ENCODE measurements at regions not wholly inside any gene's neighbourhood (a gene's known extent, or its start where the extent isn't known, plus 50 kb on each side); places are given as distances from the start of the nearest gene placed in this dataset.

DNA sequence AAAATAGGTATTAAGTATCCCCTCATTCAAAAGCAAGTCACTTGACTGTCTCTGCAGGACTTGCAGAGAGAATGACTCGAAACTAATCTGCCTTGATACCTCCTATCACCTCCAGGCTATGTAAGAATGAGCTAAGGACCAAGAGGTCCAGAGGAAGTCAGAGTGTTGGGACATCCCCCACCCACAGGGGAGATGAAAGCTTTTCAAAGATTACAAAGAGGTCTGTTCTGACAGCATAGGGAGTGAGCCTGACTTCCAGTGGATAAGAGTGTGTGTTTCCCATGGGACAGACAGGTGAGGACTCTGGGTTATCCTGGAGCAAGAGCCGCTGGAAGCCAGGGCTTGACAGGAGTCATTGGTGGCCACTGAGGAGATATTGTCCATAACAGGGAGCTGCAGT, 85.0 kb upstream of the TACR1 start:
- H3K36me3 Mint-ChIP-seq (ENCODE audit: low read depth), result no peaks in the 10 kb centered on the region
- Histone ChIP-seq H3F3A (replicated peaks; ENCODE audit: low read depth) (no peaks in the 10 kb centered on the region), H3K4me1 (ENCODE audit: insufficient read depth) (no peaks in the 10 kb centered on the region), H3K4me3 (no peak overlapping the region), H3K27me3 (ENCODE audit: insufficient read depth) (no peaks in the 10 kb centered on the region), H4K20me1 (replicated peaks; ENCODE audit: insufficient read depth) (no peaks in the 10 kb centered on the region), H3K9me2 (ENCODE audit: insufficient read depth) (0 out of 2 replicates have a peak, but pooled peaks cover 4% of the 10 kb centered on the region), H2AFZ (no peak overlapping the region), H3K36me3 (ENCODE audit: insufficient read depth) (no peaks in the 10 kb centered on the region), H3K79me2 (replicated peaks; ENCODE audit: insufficient read depth) (no peaks in the 10 kb centered on the region), H3K4me2 (no peak overlapping the region), H3K27ac (ENCODE audit: low read depth) (no peak overlapping the region)
- no peak overlapping the region for H3K4me3 Mint-ChIP-seq
- DNase-seq (ENCODE audit: low spot score) (no peak), ATAC-seq (no peak)
- no peak for TF ChIP-seq CREB1 (CRISPR knock-in tag; IDR thresholded peaks at IDR 0.05; ENCODE audit: low read depth)
- TF ChIP-seq EZH2phosphoT487 (IDR thresholded peaks at IDR 0.05; ENCODE audit: unreplicated experiment), result no peak
- no peak for TF ChIP-seq NANOG (IDR thresholded peaks at IDR 0.05; ENCODE audit: borderline replicate concordance)
- TF ChIP-seq, protein P1, sequence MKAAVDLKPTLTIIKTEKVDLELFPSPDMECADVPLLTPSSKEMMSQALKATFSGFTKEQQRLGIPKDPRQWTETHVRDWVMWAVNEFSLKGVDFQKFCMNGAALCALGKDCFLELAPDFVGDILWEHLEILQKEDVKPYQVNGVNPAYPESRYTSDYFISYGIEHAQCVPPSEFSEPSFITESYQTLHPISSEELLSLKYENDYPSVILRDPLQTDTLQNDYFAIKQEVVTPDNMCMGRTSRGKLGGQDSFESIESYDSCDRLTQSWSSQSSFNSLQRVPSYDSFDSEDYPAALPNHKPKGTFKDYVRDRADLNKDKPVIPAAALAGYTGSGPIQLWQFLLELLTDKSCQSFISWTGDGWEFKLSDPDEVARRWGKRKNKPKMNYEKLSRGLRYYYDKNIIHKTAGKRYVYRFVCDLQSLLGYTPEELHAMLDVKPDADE (IDR thresholded peaks at IDR 0.05), result no peak
- TF ChIP-seq STAT1 (IDR thresholded peaks at IDR 0.05; ENCODE audit: unreplicated experiment), result no peak
- no peak for TF ChIP-seq POLR2AphosphoS5 (IDR thresholded peaks at IDR 0.05; ENCODE audit: low read depth)
- TF ChIP-seq ZNF114 (CRISPR knock-in tag; IDR thresholded peaks at IDR 0.05), result no peak
- no peak for TF ChIP-seq JUNB (IDR thresholded peaks at IDR 0.05; ENCODE audit: unreplicated experiment)
- no peak for TF ChIP-seq ZNF462 (CRISPR knock-in tag; IDR thresholded peaks at IDR 0.05)
- TF ChIP-seq REST (IDR thresholded peaks at IDR 0.05; ENCODE audit: unreplicated experiment), result no peak
- TF ChIP-seq EZH2 (IDR thresholded peaks at IDR 0.05; ENCODE audit: low read depth, unreplicated experiment), result no peak
- TF ChIP-seq ZNF331 (CRISPR knock-in tag; IDR thresholded peaks at IDR 0.05; ENCODE audit: low read depth), result no peak
- TF ChIP-seq CTCF (conservative IDR thresholded peaks at IDR 0.05; ENCODE audit: low read depth in 2 of 2), result no peak
- H3K4me1 Mint-ChIP-seq, result no peaks in the 10 kb centered on the region
- H3K27ac Mint-ChIP-seq, result no peak overlapping the region
- H3K27me3 Mint-ChIP-seq (ENCODE audit: insufficient read depth, low read depth, poor library complexity), result peaks cover 2% of the 10 kb centered on the region
- no peaks in the 10 kb centered on the region for H3K9me3 Mint-ChIP-seq

Measured in GM23338 (cell line).